ENCODE measurements at regions not wholly inside any gene's neighbourhood (a gene's known extent, or its start where the extent isn't known, plus 50 kb on each side); places are given as distances from the start of the nearest gene placed in this dataset.

- no peak for TF ChIP-seq POLR2A (IDR thresholded peaks at IDR 0.05; ENCODE audit: extremely low read depth, insufficient read length)
- TF ChIP-seq CTCF (IDR thresholded peaks at IDR 0.05; ENCODE audit: low read depth, low read length): no peak
- TF ChIP-seq, protein P1, sequence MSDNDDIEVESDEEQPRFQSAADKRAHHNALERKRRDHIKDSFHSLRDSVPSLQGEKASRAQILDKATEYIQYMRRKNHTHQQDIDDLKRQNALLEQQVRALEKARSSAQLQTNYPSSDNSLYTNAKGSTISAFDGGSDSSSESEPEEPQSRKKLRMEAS (IDR thresholded peaks at IDR 0.05; ENCODE audit: low read depth, low read length): no peak
- no peak for TF ChIP-seq MYC (IDR thresholded peaks at IDR 0.05; ENCODE audit: low read depth, low read length)
These were observed 787.6 kb upstream of the SALL3 start for GRCh38 chr18:78192054-78192453.
